ENCODE measurements at regions not wholly inside any gene's neighbourhood (a gene's known extent, or its start where the extent isn't known, plus 50 kb on each side); places are given as distances from the start of the nearest gene placed in this dataset.
"Not testable (repeated sequence)": the region's sequence is repeated elsewhere in the genome, so short reads cannot be mapped to it uniquely, and the experiment has no call there.

GRCh38 chr7:140260352-140261104, 83.7 kb upstream of the KDM7A start:
- Mint-ChIP-seq H3K36me3 (peaks cover 6% of the 10 kb centered on the region), H3K4me1 (peaks cover 4% of the 10 kb centered on the region), H3K4me3 (no peak overlapping the region), H3K27me3 (peaks cover 9% of the 10 kb centered on the region), H3K9me3 (peaks cover 6% of the 10 kb centered on the region), H3K27ac (no peak overlapping the region)
- ATAC-seq (ENCODE audit: low read depth) (no peak), DNase-seq (ENCODE audit: low spot score in 2 of 2) (no peak)

GRCh38 chr7:140257278-140257677, 80.5 kb upstream of the KDM7A start:
- H3K27ac Mint-ChIP-seq; H3K4me1 Mint-ChIP-seq; H3K27me3 Mint-ChIP-seq; H3K4me3 Mint-ChIP-seq; ATAC-seq (ENCODE audit: low read depth); H3K36me3 Mint-ChIP-seq; DNase-seq (ENCODE audit: low spot score in 2 of 2); H3K9me3 Mint-ChIP-seq: not testable (repeated sequence)

GRCh38 chr7:140254976-140255375, 78.2 kb upstream of the KDM7A start:
- H3K36me3 Mint-ChIP-seq; H3K27me3 Mint-ChIP-seq; H3K27ac Mint-ChIP-seq; H3K4me1 Mint-ChIP-seq; H3K9me3 Mint-ChIP-seq; ATAC-seq (ENCODE audit: low read depth); DNase-seq (ENCODE audit: low spot score in 2 of 2); H3K4me3 Mint-ChIP-seq: not testable (repeated sequence)

- Mint-ChIP-seq H3K9me3 (no peaks in the 10 kb centered on the region), H3K27ac (no peak overlapping the region), H3K27me3 (no peaks in the 10 kb centered on the region), H3K36me3 (no peaks in the 10 kb centered on the region), H3K4me1 (peaks cover 8% of the 10 kb centered on the region), H3K4me3 (no peak overlapping the region)
- DNase-seq (ENCODE audit: low spot score in 2 of 2) (no peak), ATAC-seq (ENCODE audit: low read depth) (no peak)
Observed at GRCh38 chr7:140249036-140249806, 72.4 kb upstream of the KDM7A start.

GRCh38 chr7:140247559-140247958, 70.8 kb upstream of the KDM7A start:
- no peaks in the 10 kb centered on the region for H3K27me3 Mint-ChIP-seq
- no peak for ATAC-seq (ENCODE audit: low read depth)
- no peaks in the 10 kb centered on the region for H3K36me3 Mint-ChIP-seq
- no peak overlapping the region for H3K27ac Mint-ChIP-seq
- no peak overlapping the region for H3K4me3 Mint-ChIP-seq
- no peak for DNase-seq (ENCODE audit: low spot score in 2 of 2)
- no peaks in the 10 kb centered on the region for H3K9me3 Mint-ChIP-seq
- H3K4me1 Mint-ChIP-seq: peaks cover 5% of the 10 kb centered on the region

- no peaks in the 10 kb centered on the region for H3K9me3 Mint-ChIP-seq
- H3K36me3 Mint-ChIP-seq: no peaks in the 10 kb centered on the region
- H3K27ac Mint-ChIP-seq: no peak overlapping the region
- no peak for DNase-seq (ENCODE audit: low spot score in 2 of 2)
- peaks cover 14% of the 10 kb centered on the region for H3K4me1 Mint-ChIP-seq
- H3K4me3 Mint-ChIP-seq: no peak overlapping the region
- no peak for ATAC-seq (ENCODE audit: low read depth)
- H3K27me3 Mint-ChIP-seq: no peaks in the 10 kb centered on the region
Observed at GRCh38 chr7:140245611-140246105, 68.9 kb upstream of the KDM7A start.

GRCh38 chr7:140242057-140243031, 65.6 kb upstream of the KDM7A start:
- Mint-ChIP-seq H3K27me3 (no peaks in the 10 kb centered on the region), H3K27ac (no peak overlapping the region), H3K36me3 (no peaks in the 10 kb centered on the region), H3K9me3 (no peaks in the 10 kb centered on the region), H3K4me3 (peak overlapping the region; percentile 19), H3K4me1 (peaks cover 21% of the 10 kb centered on the region)
- peak; percentile 82 for ATAC-seq (ENCODE audit: low read depth)
- DNase-seq (ENCODE audit: low spot score in 2 of 2): no peak

- H3K27ac Mint-ChIP-seq: no peak overlapping the region
- no peak overlapping the region for H3K4me3 Mint-ChIP-seq
- no peaks in the 10 kb centered on the region for H3K9me3 Mint-ChIP-seq
- no peaks in the 10 kb centered on the region for H3K36me3 Mint-ChIP-seq
- ATAC-seq (ENCODE audit: low read depth) (peak; percentile 68), DNase-seq (ENCODE audit: low spot score in 2 of 2) (no peak)
- no peaks in the 10 kb centered on the region for H3K27me3 Mint-ChIP-seq
- peaks cover 19% of the 10 kb centered on the region for H3K4me1 Mint-ChIP-seq
Observed at GRCh38 chr7:140239653-140239935, 62.8 kb upstream of the KDM7A start.

GRCh38 chr7:140238778-140239652, 62.2 kb upstream of the KDM7A start:
- DNase-seq (ENCODE audit: low spot score in 2 of 2) (no peak), ATAC-seq (ENCODE audit: low read depth) (no peak)
- H3K27me3 Mint-ChIP-seq: no peaks in the 10 kb centered on the region
- H3K9me3 Mint-ChIP-seq: no peaks in the 10 kb centered on the region
- no peak overlapping the region for H3K27ac Mint-ChIP-seq
- peaks cover 19% of the 10 kb centered on the region for H3K4me1 Mint-ChIP-seq
- H3K36me3 Mint-ChIP-seq: no peaks in the 10 kb centered on the region
- no peak overlapping the region for H3K4me3 Mint-ChIP-seq

- no peaks in the 10 kb centered on the region for H3K36me3 Mint-ChIP-seq
- H3K27ac Mint-ChIP-seq: no peak overlapping the region
- no peaks in the 10 kb centered on the region for H3K9me3 Mint-ChIP-seq
- DNase-seq (ENCODE audit: low spot score in 2 of 2) (no peak), ATAC-seq (ENCODE audit: low read depth) (no peak)
- no peaks in the 10 kb centered on the region for H3K27me3 Mint-ChIP-seq
- H3K4me1 Mint-ChIP-seq: peaks cover 28% of the 10 kb centered on the region
- H3K4me3 Mint-ChIP-seq: no peak overlapping the region
Observed at GRCh38 chr7:140237390-140237789, 60.6 kb upstream of the KDM7A start.

- Mint-ChIP-seq H3K36me3 (no peaks in the 10 kb centered on the region), H3K4me1 (peaks cover 27% of the 10 kb centered on the region), H3K4me3 (no peak overlapping the region), H3K27me3 (no peaks in the 10 kb centered on the region), H3K27ac (no peak overlapping the region), H3K9me3 (no peaks in the 10 kb centered on the region)
- ATAC-seq (ENCODE audit: low read depth): no peak
- no peak for DNase-seq (ENCODE audit: low spot score in 2 of 2)
Observed at GRCh38 chr7:140236626-140237025, 59.8 kb upstream of the KDM7A start.

GRCh38 chr7:140235114-140235513, 58.3 kb upstream of the KDM7A start:
- Mint-ChIP-seq H3K27me3 (no peaks in the 10 kb centered on the region), H3K4me3 (no peak overlapping the region), H3K4me1 (peaks cover 34% of the 10 kb centered on the region), H3K9me3 (no peaks in the 10 kb centered on the region), H3K36me3 (no peaks in the 10 kb centered on the region), H3K27ac (no peak overlapping the region)
- DNase-seq (ENCODE audit: low spot score in 2 of 2) (no peak), ATAC-seq (ENCODE audit: low read depth) (no peak)
